WTC11 (cell line): ENCODE measurements at regions not wholly inside any gene's neighbourhood (a gene's known extent, or its start where the extent isn't known, plus 50 kb on each side); places are given as distances from the start of the nearest gene placed in this dataset.

Source experiments
- ATAC-seq: fragments of 200-7000 bp; cut with Tn5 transposase; 2 replicates; pipeline ENCODE4 v1.10.0; 2021; ENCODE audit warnings: mild to moderate bottlenecking, moderate library complexity
- CTCF ChIA-PET: fragments of 300-600 bp; sonication (Branson Sonifier 250); formaldehyde crosslinking; loops from one replicate; lab custom pipeline; 2021; ENCODE audit warnings: antibody characterized with exemption; lab: Charles Lee
- POLR2A ChIA-PET: fragments of 350-600 bp; sonication (Branson Sonifier 250); formaldehyde crosslinking; loops from one replicate; lab custom pipeline; 2021; ENCODE audit warnings: antibody characterized with exemption; lab: Charles Lee
- DNase-seq: peaks from one replicate; pipeline ENCODE4 v3.0.0; 2021; ENCODE audit warnings: low spot score
- H3K27ac Mint-ChIP-seq: 2 replicates; pipeline ENCODE4 v1.8.0; 2021; ENCODE audit warnings: mixed read lengths
- H3K27me3 Mint-ChIP-seq: 2 replicates; pipeline ENCODE4 v1.8.0; 2021; ENCODE audit warnings: low read depth, mild to moderate bottlenecking, moderate library complexity, mixed read lengths
- H3K36me3 Mint-ChIP-seq: 2 replicates; pipeline ENCODE4 v1.8.0; 2021; ENCODE audit warnings: mixed read lengths
- H3K4me1 Mint-ChIP-seq: 2 replicates; pipeline ENCODE4 v1.8.0; 2022; ENCODE audit warnings: mixed read lengths
- H3K4me3 Mint-ChIP-seq: 2 replicates; pipeline ENCODE4 v1.8.0; 2021; ENCODE audit warnings: mild to moderate bottlenecking, moderate library complexity, mixed read lengths
- H3K9me3 Mint-ChIP-seq: 2 replicates; pipeline ENCODE4 v1.8.0; 2021; ENCODE audit warnings: mixed read lengths
- AR ChIP-seq: fragments of 250-450 bp; sonication (Bioruptor Pico); IDR thresholded peaks from 2 replicates; pipeline ENCODE4 v1.9.0; 2021; ENCODE audit warnings: mild to moderate bottlenecking
- ARID4B ChIP-seq: sonication (generic); formaldehyde crosslinking; IDR thresholded peaks from 2 replicates; pipeline ENCODE4 v1.8.0; 2023; ENCODE audit warnings: missing genetic modification reagents, mild to moderate bottlenecking, borderline replicate concordance
- ATF3 ChIP-seq: sonication (generic); formaldehyde crosslinking; conservative IDR thresholded peaks from 2 replicates; pipeline ENCODE4 v1.8.1; 2022; ENCODE audit warnings: mild to moderate bottlenecking, missing genetic modification reagents
- ETV6 ChIP-seq: sonication (generic); formaldehyde crosslinking; IDR thresholded peaks from 2 replicates; pipeline ENCODE4 v1.8.1; 2022; ENCODE audit warnings: mild to moderate bottlenecking, missing genetic modification reagents
- FOXK1 ChIP-seq: sonication (generic); formaldehyde crosslinking; IDR thresholded peaks from 2 replicates; pipeline ENCODE4 v1.8.0; 2022; ENCODE audit warnings: mild to moderate bottlenecking, moderate library complexity, missing genetic modification reagents
- GRHL2 ChIP-seq: fragments of 250-450 bp; sonication (Bioruptor Pico); IDR thresholded peaks from 2 replicates; pipeline ENCODE4 v1.8.0; 2022; ENCODE audit warnings: mild to moderate bottlenecking, moderate library complexity; ENCODE audit not compliant: insufficient replicate concordance, severe bottlenecking
- HMGXB4 ChIP-seq: sonication (generic); formaldehyde crosslinking; IDR thresholded peaks from 2 replicates; pipeline ENCODE4 v1.8.1; 2023; ENCODE audit warnings: mild to moderate bottlenecking, moderate library complexity, missing genetic modification reagents
- JAZF1 ChIP-seq: fragments of 250-450 bp; sonication (Bioruptor Pico); IDR thresholded peaks from 2 replicates; pipeline ENCODE4 v1.9.0; 2021; ENCODE audit warnings: moderate library complexity, mild to moderate bottlenecking, inconsistent platforms
- KAT7 ChIP-seq: sonication (generic); formaldehyde crosslinking; IDR thresholded peaks from 2 replicates; pipeline ENCODE4 v1.8.1; 2023; ENCODE audit warnings: missing genetic modification reagents, mild to moderate bottlenecking, borderline replicate concordance
- MAX ChIP-seq: sonication (generic); formaldehyde crosslinking; IDR thresholded peaks from 2 replicates; pipeline ENCODE4 v1.8.0; 2022; ENCODE audit warnings: mild to moderate bottlenecking, missing genetic modification reagents
- MLX ChIP-seq: sonication (generic); formaldehyde crosslinking; IDR thresholded peaks from 2 replicates; pipeline ENCODE4 v1.8.1; 2023; ENCODE audit warnings: mild to moderate bottlenecking, missing genetic modification reagents, moderate library complexity
- NFATC4 ChIP-seq: fragments of 250-450 bp; sonication (Bioruptor Pico); IDR thresholded peaks from 2 replicates; pipeline ENCODE4 v1.9.0; 2021; ENCODE audit warnings: mild to moderate bottlenecking
- PRRX2 ChIP-seq: fragments of 250-450 bp; sonication (Bioruptor Pico); IDR thresholded peaks from 2 replicates; pipeline ENCODE4 v1.8.0; 2021; ENCODE audit warnings: mild to moderate bottlenecking
- RORB ChIP-seq: fragments of 250-450 bp; sonication (Bioruptor Pico); IDR thresholded peaks from 2 replicates; pipeline ENCODE4 v1.9.0; 2021; ENCODE audit warnings: mild to moderate bottlenecking
- TCF7 ChIP-seq: sonication (generic); formaldehyde crosslinking; IDR thresholded peaks from 2 replicates; pipeline ENCODE4 v1.8.0; 2022; ENCODE audit warnings: mild to moderate bottlenecking, low read depth, missing genetic modification reagents, moderate library complexity
- TEAD1 ChIP-seq: sonication (generic); formaldehyde crosslinking; IDR thresholded peaks from 2 replicates; pipeline ENCODE4 v1.8.0; 2022; ENCODE audit warnings: mild to moderate bottlenecking, missing genetic modification reagents
- ZNF232 ChIP-seq: sonication (generic); formaldehyde crosslinking; IDR thresholded peaks from 2 replicates; pipeline ENCODE4 v1.8.0; 2022; ENCODE audit warnings: mild to moderate bottlenecking, missing genetic modification reagents
- ZNF317 ChIP-seq: sonication (generic); formaldehyde crosslinking; IDR thresholded peaks from 2 replicates; pipeline ENCODE4 v1.8.1; 2023; ENCODE audit warnings: low read depth, mild to moderate bottlenecking, moderate library complexity, missing genetic modification reagents, borderline replicate concordance
- ZNF425 ChIP-seq: fragments of 250-450 bp; sonication (Bioruptor Pico); conservative IDR thresholded peaks from 2 replicates; pipeline ENCODE4 v1.9.0; 2021; ENCODE audit warnings: mild to moderate bottlenecking

- TF ChIP-seq HMGXB4, result no peak
- TF ChIP-seq FOXK1 (CRISPR knock-in tag), result no peak
- no peak for TF ChIP-seq ARID4B (CRISPR knock-in tag)
- TF ChIP-seq AR (CRISPR knock-in tag), result no peak
Measured at GRCh38 chr4:123046096-123046495, 123.7 kb upstream of the NUDT6 start (continued).

- H3K4me3 Mint-ChIP-seq, result no peak overlapping the region
- ATAC-seq, result no peak
- POLR2A ChIA-PET, result no interaction called here
- H3K27ac Mint-ChIP-seq, result no peak overlapping the region
- CTCF ChIA-PET, result no interaction called here
- H3K4me1 Mint-ChIP-seq, result no peaks in the 10 kb centered on the region
- no peak for DNase-seq
- H3K27me3 Mint-ChIP-seq, result no peaks in the 10 kb centered on the region
- no peak for TF ChIP-seq ETV6 (CRISPR knock-in tag)
- no peak for TF ChIP-seq TEAD1 (CRISPR knock-in tag)
- peaks cover 24% of the 10 kb centered on the region for H3K36me3 Mint-ChIP-seq
- H3K9me3 Mint-ChIP-seq, result peaks cover 32% of the 10 kb centered on the region
Measured at GRCh38 chr4:123050018-123050417, 127.6 kb upstream of the NUDT6 start.

- DNase-seq, result no peak
- Mint-ChIP-seq H3K27ac (no peak overlapping the region), H3K9me3 (peaks cover 32% of the 10 kb centered on the region), H3K36me3 (peaks cover 21% of the 10 kb centered on the region), H3K27me3 (no peaks in the 10 kb centered on the region), H3K4me1 (no peaks in the 10 kb centered on the region), H3K4me3 (no peak overlapping the region)
- TF ChIP-seq MLX (CRISPR knock-in tag), result no peak
- TF ChIP-seq MAX (CRISPR knock-in tag), result no peak
- no peak for TF ChIP-seq KAT7
- TF ChIP-seq GRHL2, result no peak
- TF ChIP-seq ZNF232 (CRISPR knock-in tag), result no peak
- no peak for TF ChIP-seq RORB (CRISPR knock-in tag)
- TF ChIP-seq NFATC4 (CRISPR knock-in tag), result no peak
- TF ChIP-seq PRRX2 (CRISPR knock-in tag), result no peak
- TF ChIP-seq ZNF317 (CRISPR knock-in tag), result no peak
- no peak for TF ChIP-seq JAZF1 (CRISPR knock-in tag)
- TF ChIP-seq ATF3, result no peak
- no peak for TF ChIP-seq TCF7 (CRISPR knock-in tag)
- no peak for TF ChIP-seq ZNF425 (CRISPR knock-in tag)
- POLR2A ChIA-PET, result no interaction called here
- ATAC-seq, result no peak
- CTCF ChIA-PET, result no interaction called here
Measured at GRCh38 chr4:123052007-123052406, 129.6 kb upstream of the NUDT6 start.
